Karpas-422 (cell line): ENCODE measurements at regions not wholly inside any gene's neighbourhood (a gene's known extent, or its start where the extent isn't known, plus 50 kb on each side); places are given as distances from the start of the nearest gene placed in this dataset.
"Not testable (repeated sequence)": the region's sequence is repeated elsewhere in the genome, so short reads cannot be mapped to it uniquely, and the experiment has no call there.

ENCODE experiments used
- DNase-seq: peaks from one replicate; pipeline ENCODE4 v3.0.0-alpha.2; 2015
- H2AFZ ChIP-seq: fragments of 200-600 bp; sonication (generic); 2 replicates; pipeline ENCODE4 v1.6.1; 2014; ENCODE audit warnings: antibody characterized with exemption, low read length, mixed read lengths
- H3K27ac ChIP-seq: fragments of 200-600 bp; sonication (generic); 2 replicates; pipeline ENCODE4 v1.5.1; 2014; ENCODE audit warnings: mild to moderate bottlenecking, low read length, moderate library complexity
- H3K27me3 ChIP-seq: fragments of 200-600 bp; sonication (generic); 2 replicates; pipeline ENCODE4 v1.6.1; 2014; ENCODE audit warnings: low read length, mixed read lengths
- H3K36me3 ChIP-seq: fragments of 200-600 bp; sonication (generic); 2 replicates; pipeline ENCODE4 v1.6.1; 2014; ENCODE audit warnings: low read length, mixed read lengths; ENCODE audit not compliant: insufficient read depth
- H3K4me1 ChIP-seq: fragments of 200-600 bp; sonication (generic); 2 replicates; pipeline ENCODE4 v1.6.1; 2014; ENCODE audit warnings: mild to moderate bottlenecking, low read length, mixed read lengths
- H3K4me2 ChIP-seq: fragments of 200-600 bp; sonication (generic); 2 replicates; pipeline ENCODE4 v1.6.1; 2014; ENCODE audit warnings: low read length, low read depth, mild to moderate bottlenecking; ENCODE audit not compliant: poor library complexity, severe bottlenecking
- H3K4me3 ChIP-seq: fragments of 200-600 bp; sonication (generic); 2 replicates; pipeline ENCODE4 v1.5.1; 2014; ENCODE audit warnings: mild to moderate bottlenecking, antibody characterized with exemption, low read length, mixed read lengths
- H3K79me2 ChIP-seq: fragments of 200-600 bp; sonication (generic); 2 replicates; pipeline ENCODE4 v1.6.1; 2014; ENCODE audit warnings: mild to moderate bottlenecking, low read length, mixed read lengths
- H3K9ac ChIP-seq: fragments of 200-600 bp; sonication (generic); 2 replicates; pipeline ENCODE4 v1.6.0; 2014; ENCODE audit warnings: low read length
- H3K9me2 ChIP-seq: fragments of 200-600 bp; sonication (generic), shearing (Covaris generic); replicated peaks from 2 replicates; pipeline ENCODE4 v1.6.0; 2014; ENCODE audit warnings: mild to moderate bottlenecking, low read length, moderate library complexity; ENCODE audit not compliant: insufficient read depth
- H3K9me3 ChIP-seq: fragments of 300-700, 200-600 bp; sonication (generic); 2 replicates; pipeline ENCODE4 v1.6.1; 2014; ENCODE audit warnings: low read length, mixed read lengths
- H4K20me1 ChIP-seq: fragments of 200-600 bp; sonication (generic); 2 replicates; pipeline ENCODE4 v1.6.1; 2014; ENCODE audit warnings: mild to moderate bottlenecking, antibody characterized with exemption, low read length, low read depth; ENCODE audit not compliant: insufficient read depth

DNA sequence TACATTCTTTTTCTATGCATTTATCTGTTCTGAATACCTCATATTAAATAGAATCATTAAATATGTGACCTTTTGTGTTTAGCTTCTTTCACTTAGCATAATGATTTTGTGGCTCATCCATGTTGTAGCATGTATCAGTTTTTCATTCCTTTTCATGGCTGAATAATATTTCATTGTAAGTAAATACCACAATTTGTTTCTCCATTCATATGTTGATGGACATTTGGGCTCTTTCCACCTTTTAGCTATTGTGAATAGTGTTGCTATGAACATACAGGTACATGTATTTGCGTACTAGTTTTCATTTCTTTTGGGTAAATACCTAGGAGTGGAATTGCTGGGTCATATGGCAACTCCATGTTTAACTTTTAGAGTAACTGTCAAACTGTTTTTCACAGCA, 85.1 kb downstream of the GNL3L start:
- no peaks in the 10 kb centered on the region for H4K20me1 ChIP-seq
- no peaks in the 10 kb centered on the region for H3K27me3 ChIP-seq
- no peaks in the 10 kb centered on the region; the same call in 1 of the 2 replicates for H3K79me2 ChIP-seq
- H3K9ac ChIP-seq = no peak overlapping the region
- peaks cover 3% of the 10 kb centered on the region; the same call in 1 of the 2 replicates for H3K9me3 ChIP-seq
- H2AFZ ChIP-seq = no peak overlapping the region
- peaks cover 7% of the 10 kb centered on the region for H3K36me3 ChIP-seq
- no peak overlapping the region for H3K4me2 ChIP-seq
- no peak overlapping the region for H3K27ac ChIP-seq
- no peaks in the 10 kb centered on the region for H3K4me1 ChIP-seq
- no peak overlapping the region for H3K4me3 ChIP-seq
- H3K9me2 ChIP-seq = no peaks in the 10 kb centered on the region
- no peak for DNase-seq

DNA sequence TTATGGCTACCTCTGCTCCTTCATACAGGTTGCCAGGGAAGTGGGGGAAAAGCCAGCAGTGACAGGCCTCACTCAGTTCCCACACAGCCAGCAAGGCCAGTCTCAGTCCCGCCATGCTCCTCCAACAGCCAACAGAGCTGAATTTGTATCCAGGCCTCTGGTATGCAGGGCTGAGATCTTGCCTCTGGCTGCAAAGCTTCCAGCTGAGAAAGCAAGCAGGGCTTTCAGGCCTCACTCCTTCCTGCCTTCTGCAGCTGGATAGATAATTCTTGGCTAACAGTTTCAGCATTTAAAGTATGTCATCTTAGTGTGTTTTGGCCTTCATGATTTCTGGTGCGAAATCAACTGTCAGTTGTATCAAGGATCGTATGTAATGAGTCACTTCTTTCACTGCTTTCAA, 103.6 kb downstream of the GNL3L start:
- H3K79me2 ChIP-seq = no peaks in the 10 kb centered on the region
- H3K4me1 ChIP-seq = peaks cover 1% of the 10 kb centered on the region
- no peak overlapping the region for H3K4me3 ChIP-seq
- H2AFZ ChIP-seq = no peak overlapping the region
- no peak overlapping the region for H3K9ac ChIP-seq
- DNase-seq = no peak
- no peaks in the 10 kb centered on the region for H3K9me2 ChIP-seq
- H3K4me2 ChIP-seq = no peak overlapping the region
- peaks cover 15% of the 10 kb centered on the region for H3K9me3 ChIP-seq
- H4K20me1 ChIP-seq = no peaks in the 10 kb centered on the region
- H3K27ac ChIP-seq = no peak overlapping the region
- peaks cover 5% of the 10 kb centered on the region; the same call in 1 of the 2 replicates for H3K36me3 ChIP-seq
- H3K27me3 ChIP-seq = no peaks in the 10 kb centered on the region

DNA sequence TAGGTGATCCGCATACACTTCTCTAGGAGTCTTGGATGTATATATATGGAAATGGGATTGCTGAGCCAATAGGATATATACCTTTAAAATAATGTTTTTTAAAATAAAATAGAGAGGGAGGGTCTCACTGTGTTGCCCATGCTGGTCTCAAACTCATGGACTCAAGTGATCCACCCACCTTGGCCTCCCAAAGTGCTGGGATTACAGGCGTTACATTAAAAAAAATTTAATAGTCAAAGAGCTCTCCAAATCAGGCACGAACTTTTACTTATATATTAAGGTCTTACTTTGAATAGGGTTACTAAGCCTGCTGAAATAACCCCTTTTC, 109.0 kb downstream of the GNL3L start:
- Histone ChIP-seq H4K20me1 (no peaks in the 10 kb centered on the region), H3K9me2 (no peaks in the 10 kb centered on the region), H3K4me1 (peaks cover 28% of the 10 kb centered on the region), H3K9me3 (peaks cover 13% of the 10 kb centered on the region), H3K27me3 (no peaks in the 10 kb centered on the region), H3K79me2 (no peaks in the 10 kb centered on the region), H3K4me2 (peak overlapping the region; percentile 72), H3K9ac (peak overlapping the region; percentile 51), H3K36me3 (peaks cover 5% of the 10 kb centered on the region; the same call in 1 of the 2 replicates), H3K4me3 (peak overlapping the region; percentile 74), H3K27ac (peak overlapping the region; percentile 92), H2AFZ (no peak overlapping the region)
- DNase-seq = no peak

DNA sequence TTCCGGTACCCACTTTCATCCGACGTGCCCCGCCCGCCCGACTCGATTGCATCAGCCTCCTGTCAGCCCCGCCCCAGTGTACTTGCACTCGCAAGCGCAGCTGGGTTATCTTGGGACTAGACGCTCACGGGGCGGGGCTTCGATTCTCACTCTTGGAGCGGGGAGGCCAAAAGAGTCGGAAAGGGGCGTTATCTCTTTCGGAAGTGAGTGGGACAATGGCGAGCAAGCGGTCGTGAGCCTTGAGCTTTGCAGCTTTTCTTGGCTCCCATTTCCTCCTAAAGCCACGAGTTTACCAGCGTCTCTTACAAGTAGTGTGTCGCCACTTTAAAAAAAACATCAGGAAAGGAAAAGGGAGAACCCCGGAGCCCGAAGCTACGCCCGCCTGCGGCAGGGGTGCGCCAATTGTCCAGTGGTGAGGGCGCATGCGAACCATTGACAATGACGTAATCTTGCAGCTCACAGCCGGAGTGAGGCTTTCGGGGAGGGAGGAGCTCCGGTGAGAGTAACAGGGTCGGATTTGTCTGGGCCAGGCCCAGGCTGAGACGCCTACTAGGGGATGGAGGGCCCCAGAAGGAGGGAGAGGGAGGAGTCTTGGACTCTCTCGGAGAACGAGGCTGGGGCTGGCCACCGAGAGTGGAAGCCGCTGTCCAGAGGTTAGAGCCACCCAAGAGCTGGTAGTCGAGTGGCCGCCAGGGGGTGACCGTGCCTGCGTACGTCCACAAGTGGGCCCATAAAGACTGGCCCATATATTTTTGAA, 109.5 kb downstream of the GNL3L start:
- Histone ChIP-seq H3K27me3 (no peaks in the 10 kb centered on the region), H4K20me1 (no peaks in the 10 kb centered on the region), H3K4me2 (peak overlapping the region; percentile 72), H3K36me3 (peaks cover 5% of the 10 kb centered on the region; the same call in 1 of the 2 replicates), H3K9me3 (peaks cover 13% of the 10 kb centered on the region), H2AFZ (peak overlapping the region; percentile 48; the same call in 1 of the 2 replicates), H3K27ac (peak overlapping the region; percentile 92), H3K4me1 (peaks cover 28% of the 10 kb centered on the region), H3K79me2 (no peaks in the 10 kb centered on the region), H3K9me2 (no peaks in the 10 kb centered on the region), H3K9ac (peak overlapping the region; percentile 80), H3K4me3 (peak overlapping the region; percentile 74)
- DNase-seq = peak; percentile 97

DNA sequence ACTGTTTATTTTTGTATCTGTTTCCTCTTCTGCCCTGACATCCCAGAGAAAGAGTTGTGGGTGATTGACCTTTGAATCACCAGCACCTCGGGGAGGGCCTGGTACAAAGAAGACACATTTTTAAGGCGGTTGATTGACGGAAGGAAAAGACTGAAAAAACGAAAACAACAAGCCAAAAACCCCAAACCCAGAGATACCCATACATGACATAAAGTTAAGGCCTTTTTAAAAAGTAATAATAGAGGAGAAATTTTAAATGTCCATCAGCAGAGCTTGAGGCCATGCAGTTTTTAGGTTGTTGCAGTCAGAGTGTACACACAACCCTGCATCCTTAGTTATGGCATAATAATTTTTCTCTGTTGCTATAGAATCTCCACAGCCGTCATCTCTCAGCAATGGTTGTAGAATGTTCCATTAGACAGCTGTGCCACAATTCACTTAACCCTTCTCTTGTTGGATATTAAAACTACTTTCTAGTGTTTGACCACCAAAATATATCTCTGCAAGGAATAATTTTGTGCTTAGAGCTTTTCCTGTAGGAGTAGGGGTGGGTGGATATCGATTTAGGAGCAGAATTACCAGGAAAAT, 110.2 kb downstream of the GNL3L start:
- Histone ChIP-seq H3K4me3 (peak overlapping the region; percentile 74), H3K27ac (peak overlapping the region; percentile 92), H4K20me1 (no peaks in the 10 kb centered on the region), H3K9ac (peak overlapping the region; percentile 80), H3K27me3 (no peaks in the 10 kb centered on the region), H3K79me2 (no peaks in the 10 kb centered on the region), H3K4me2 (peak overlapping the region; percentile 72), H3K9me3 (peaks cover 10% of the 10 kb centered on the region), H2AFZ (peak overlapping the region; percentile 48; the same call in 1 of the 2 replicates), H3K9me2 (no peaks in the 10 kb centered on the region), H3K36me3 (peaks cover 5% of the 10 kb centered on the region; the same call in 1 of the 2 replicates), H3K4me1 (peaks cover 28% of the 10 kb centered on the region)
- no peak for DNase-seq

DNA sequence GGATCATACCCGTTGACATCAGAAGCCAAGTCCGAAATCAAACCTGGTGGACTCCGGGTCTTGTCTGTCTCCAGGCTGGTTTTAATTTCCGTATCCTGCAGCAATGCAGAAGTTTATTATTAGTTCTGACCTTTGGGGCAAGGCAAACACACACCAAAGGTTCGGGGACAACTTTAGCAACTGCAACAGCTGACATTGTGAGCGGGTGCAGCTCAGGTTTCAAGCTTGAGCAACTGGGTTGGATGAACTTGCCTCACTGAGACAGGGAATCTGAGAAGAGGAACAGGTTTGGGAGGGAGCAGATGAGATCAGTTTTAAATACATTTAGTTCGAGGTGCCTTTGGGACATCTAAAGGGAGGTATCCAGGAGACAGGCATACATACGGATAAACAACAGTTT, 110.7 kb downstream of the GNL3L start:
- Histone ChIP-seq H3K4me1 (peaks cover 28% of the 10 kb centered on the region), H3K36me3 (peaks cover 4% of the 10 kb centered on the region; the same call in 1 of the 2 replicates), H2AFZ (0 out of 2 replicates have a peak overlapping the region, but pooled peaks have one; percentile 8), H4K20me1 (no peaks in the 10 kb centered on the region), H3K27me3 (no peaks in the 10 kb centered on the region), H3K79me2 (no peaks in the 10 kb centered on the region), H3K4me3 (peak overlapping the region; percentile 74; the same call in 1 of the 2 replicates), H3K4me2 (peak overlapping the region; percentile 72), H3K9me2 (no peaks in the 10 kb centered on the region), H3K9me3 (peaks cover 5% of the 10 kb centered on the region), H3K9ac (peak overlapping the region; percentile 80; the same call in 1 of the 2 replicates), H3K27ac (peak overlapping the region; percentile 92; the same call in 1 of the 2 replicates)
- DNase-seq = no peak

DNA sequence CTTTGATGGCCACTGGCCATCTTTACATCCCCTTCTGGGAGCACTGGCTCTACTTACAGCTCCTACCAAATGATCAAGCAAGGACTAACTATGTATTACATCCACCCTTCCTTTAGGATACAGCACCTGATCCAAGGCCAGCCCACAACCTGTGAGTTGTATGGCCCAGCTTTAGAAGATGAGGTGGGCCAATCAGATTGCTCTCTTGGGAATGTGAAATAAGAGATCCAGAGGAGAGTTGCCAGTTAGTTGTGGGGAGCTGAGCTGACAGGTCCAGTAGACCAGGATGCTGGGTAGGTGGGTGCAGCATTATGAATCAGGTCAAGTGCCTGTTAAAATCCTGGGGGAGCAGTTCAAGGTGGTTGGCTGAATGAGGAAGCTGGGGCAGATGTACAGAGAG, 111.5 kb downstream of the GNL3L start:
- H2AFZ ChIP-seq = no peak overlapping the region

DNA sequence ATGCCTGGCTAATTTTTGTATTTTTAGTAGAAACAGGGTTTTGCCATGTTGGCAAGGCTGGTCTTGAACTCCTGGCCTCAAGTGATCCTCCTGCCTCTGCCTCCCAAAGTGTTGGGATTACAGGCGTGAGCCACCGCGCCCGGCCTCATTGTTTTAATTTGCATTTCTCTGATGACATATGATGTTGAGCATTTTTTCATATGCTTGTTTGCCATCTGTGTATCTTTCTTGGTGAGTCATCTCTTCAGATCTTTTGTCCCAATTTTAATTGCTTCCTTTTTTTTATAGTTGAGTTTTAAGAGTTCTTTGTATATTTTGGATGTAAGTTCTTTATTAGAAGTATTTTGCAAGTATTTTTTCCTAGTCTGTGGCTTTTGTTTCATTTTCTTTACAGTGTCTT, 117.6 kb downstream of the GNL3L start:
- not testable (repeated sequence) for H3K27ac ChIP-seq, H3K4me3 ChIP-seq, H3K36me3 ChIP-seq, H3K9me2 ChIP-seq, H3K27me3 ChIP-seq, H3K4me1 ChIP-seq, H3K9ac ChIP-seq, H3K4me2 ChIP-seq, H2AFZ ChIP-seq, H4K20me1 ChIP-seq, H3K9me3 ChIP-seq, H3K79me2 ChIP-seq, DNase-seq

More for the DNA sequence above, 111.5 kb downstream of the GNL3L start:
- Histone ChIP-seq H3K27ac (peak overlapping the region; percentile 29; the same call in 1 of the 2 replicates), H3K27me3 (no peaks in the 10 kb centered on the region), H3K9ac (no peak overlapping the region; the same call in 1 of the 2 replicates), H4K20me1 (no peaks in the 10 kb centered on the region), H3K9me3 (no peaks in the 10 kb centered on the region), H3K4me3 (no peak overlapping the region), H3K4me2 (peak overlapping the region; percentile 2), H3K9me2 (no peaks in the 10 kb centered on the region), H3K79me2 (no peaks in the 10 kb centered on the region), H3K4me1 (peaks cover 28% of the 10 kb centered on the region), H3K36me3 (no peaks in the 10 kb centered on the region)
- DNase-seq = no peak
